ENCODE measurements at regions not wholly inside any gene's neighbourhood (a gene's known extent, or its start where the extent isn't known, plus 50 kb on each side); places are given as distances from the start of the nearest gene placed in this dataset.

DNA sequence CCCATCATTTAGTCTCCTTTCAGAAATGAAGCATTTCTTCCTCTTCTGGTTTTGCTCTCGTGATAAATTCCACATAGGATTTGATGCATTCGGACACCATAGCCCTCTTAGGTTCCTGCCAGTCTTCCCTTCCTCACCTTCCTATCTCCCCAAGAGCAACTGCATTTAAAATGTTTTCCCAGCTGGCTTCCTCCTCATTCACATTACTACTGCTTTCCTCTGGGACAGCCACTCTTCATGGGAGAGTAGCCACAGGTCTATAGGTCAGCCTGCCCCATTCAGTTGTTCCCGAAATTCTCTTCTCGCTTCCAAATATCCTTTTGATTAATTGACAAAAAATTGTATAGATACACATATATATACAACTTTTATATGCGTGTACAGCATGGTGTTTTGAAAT is 214.2 kb upstream of the PDE10A start:
- no peak for TF ChIP-seq SUZ12 (IDR thresholded peaks at IDR 0.05)
- TF ChIP-seq BHLHE40 (IDR thresholded peaks at IDR 0.05; ENCODE audit: borderline replicate concordance): no peak
- TF ChIP-seq SP1 (IDR thresholded peaks at IDR 0.05): no peak
- TF ChIP-seq, protein P1, sequence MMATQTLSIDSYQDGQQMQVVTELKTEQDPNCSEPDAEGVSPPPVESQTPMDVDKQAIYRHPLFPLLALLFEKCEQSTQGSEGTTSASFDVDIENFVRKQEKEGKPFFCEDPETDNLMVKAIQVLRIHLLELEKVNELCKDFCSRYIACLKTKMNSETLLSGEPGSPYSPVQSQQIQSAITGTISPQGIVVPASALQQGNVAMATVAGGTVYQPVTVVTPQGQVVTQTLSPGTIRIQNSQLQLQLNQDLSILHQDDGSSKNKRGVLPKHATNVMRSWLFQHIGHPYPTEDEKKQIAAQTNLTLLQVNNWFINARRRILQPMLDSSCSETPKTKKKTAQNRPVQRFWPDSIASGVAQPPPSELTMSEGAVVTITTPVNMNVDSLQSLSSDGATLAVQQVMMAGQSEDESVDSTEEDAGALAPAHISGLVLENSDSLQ (IDR thresholded peaks at IDR 0.05): no peak
- no peak for TF ChIP-seq ARNT (IDR thresholded peaks at IDR 0.05)
- TF ChIP-seq FOXK2 (IDR thresholded peaks at IDR 0.05): no peak
- TF ChIP-seq LEF1 (IDR thresholded peaks at IDR 0.05; ENCODE audit: borderline replicate concordance): no peak
- no peak for TF ChIP-seq ELF4 (IDR thresholded peaks at IDR 0.05)
- no peak for TF ChIP-seq L3MBTL2 (conservative IDR thresholded peaks at IDR 0.05)
- TF ChIP-seq TARDBP (IDR thresholded peaks at IDR 0.05): no peak
- TF ChIP-seq HDGF (IDR thresholded peaks at IDR 0.05; ENCODE audit: borderline replicate concordance): no peak
- no peak for TF ChIP-seq FOXA1 (IDR thresholded peaks at IDR 0.05)
- no peak for TF ChIP-seq FOXM1 (IDR thresholded peaks at IDR 0.05; ENCODE audit: borderline replicate concordance)

Data from HEK293T (cell line).